ENCODE measurements at regions not wholly inside any gene's neighbourhood (a gene's known extent, or its start where the extent isn't known, plus 50 kb on each side); places are given as distances from the start of the nearest gene placed in this dataset.
A peak's percentile ranks its signal among the peaks of the same experiment; 100 is the strongest.

GRCh38 chr9:129330711-129331492 lies 152.8 kb upstream of the IER5L start:
- no peak for DNase-seq (ENCODE audit: low spot score)

DNA sequence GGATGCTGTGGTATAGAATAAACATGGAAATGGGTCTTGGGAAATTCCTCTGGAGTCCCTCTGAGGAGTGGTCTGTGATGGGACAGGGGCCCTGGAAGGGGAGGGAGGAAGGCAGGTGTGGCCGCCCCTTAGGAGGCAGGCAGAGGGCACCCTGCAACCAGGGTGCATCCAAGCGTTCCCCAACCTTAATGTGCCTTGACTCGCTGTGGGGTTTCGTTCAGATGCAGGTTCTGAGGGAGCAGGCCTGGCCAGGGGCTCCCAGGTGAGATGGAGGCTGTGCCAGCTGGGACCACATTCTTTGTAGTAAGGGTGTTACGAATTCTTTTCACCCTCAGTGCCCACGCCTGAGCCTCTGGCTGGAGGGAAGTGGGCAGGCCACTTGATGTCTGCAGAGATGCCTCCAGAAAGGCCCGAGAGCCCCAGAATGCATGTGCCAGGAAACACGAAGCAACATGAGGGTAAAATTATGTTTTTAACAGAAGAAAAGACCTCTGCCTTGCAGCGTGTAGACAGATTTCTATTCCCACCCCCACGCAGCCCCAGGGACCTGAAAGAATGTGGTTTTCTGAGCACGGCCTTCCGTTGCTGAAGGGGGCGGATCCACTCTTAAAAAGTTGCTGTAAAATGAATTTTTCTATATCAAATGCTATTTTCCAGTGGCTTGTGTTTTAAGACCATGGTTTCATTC lies 150.4 kb upstream of the IER5L start:
- DNase-seq (ENCODE audit: low spot score) = peak; percentile 62

- DNase-seq (ENCODE audit: low spot score) = no peak
Measured at GRCh38 chr9:129327552-129328328, 149.7 kb upstream of the IER5L start.

DNA sequence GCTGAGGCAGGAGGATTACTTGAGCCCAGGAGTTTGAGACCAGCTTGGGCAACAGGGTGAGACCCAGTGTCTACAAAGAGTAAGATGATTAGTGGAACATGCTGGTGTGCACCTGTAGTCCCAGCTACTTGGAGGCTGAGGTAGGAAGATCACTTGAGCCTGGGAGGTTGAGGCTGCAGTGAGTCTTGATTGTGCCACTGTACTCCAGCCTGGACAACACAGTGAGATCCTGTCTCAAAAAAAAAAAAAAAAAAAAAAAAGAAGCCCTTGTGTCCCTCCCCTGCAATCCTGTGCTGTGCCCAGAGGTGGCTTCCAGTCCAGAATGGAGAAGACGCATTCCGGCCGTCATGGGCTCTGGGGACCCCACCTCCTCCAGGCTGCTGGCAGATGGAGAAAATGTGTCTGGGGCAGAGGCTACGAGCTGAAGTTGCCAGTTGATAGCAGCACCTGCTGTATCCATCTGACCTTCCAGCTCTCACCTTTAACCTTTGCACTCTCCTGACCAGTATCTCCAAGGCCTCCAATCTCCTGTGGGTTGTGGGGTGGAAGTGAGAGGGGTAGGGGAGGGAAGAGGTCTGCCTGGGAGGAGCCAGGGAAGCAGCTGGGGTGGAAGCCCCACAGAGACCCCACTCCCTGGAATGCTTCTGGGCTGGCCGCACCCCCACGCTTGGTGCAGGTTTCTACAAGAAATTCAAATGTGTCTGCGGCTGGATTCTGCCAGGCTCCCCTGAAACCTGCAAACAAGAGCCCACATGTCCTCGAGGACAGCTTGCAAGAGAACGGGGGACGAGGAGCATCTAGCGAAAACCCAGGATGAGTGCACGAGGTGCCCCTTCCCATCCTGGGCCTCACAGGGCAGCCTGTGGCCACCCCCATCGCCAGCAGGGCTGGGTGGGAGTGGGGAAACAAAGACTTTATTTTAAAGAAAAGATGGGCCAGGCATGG lies 148.3 kb upstream of the IER5L start:
- no peak for DNase-seq (ENCODE audit: low spot score)

GRCh38 chr9:129324808-129325502 lies 146.9 kb upstream of the IER5L start:
- no peak for DNase-seq (ENCODE audit: low spot score)

GRCh38 chr9:129323999-129324553 lies 146.0 kb upstream of the IER5L start:
- no peak for DNase-seq (ENCODE audit: low spot score)

GRCh38 chr9:129323376-129323998 lies 145.4 kb upstream of the IER5L start:
- no peak for DNase-seq (ENCODE audit: low spot score)

GRCh38 chr9:129322641-129323375 lies 144.7 kb upstream of the IER5L start:
- no peak for DNase-seq (ENCODE audit: low spot score)

- no peak for DNase-seq (ENCODE audit: low spot score)
Measured at GRCh38 chr9:129322022-129322621, 144.1 kb upstream of the IER5L start.

- DNase-seq (ENCODE audit: low spot score) = no peak
Measured at GRCh38 chr9:129321286-129322021, 143.4 kb upstream of the IER5L start.

DNA sequence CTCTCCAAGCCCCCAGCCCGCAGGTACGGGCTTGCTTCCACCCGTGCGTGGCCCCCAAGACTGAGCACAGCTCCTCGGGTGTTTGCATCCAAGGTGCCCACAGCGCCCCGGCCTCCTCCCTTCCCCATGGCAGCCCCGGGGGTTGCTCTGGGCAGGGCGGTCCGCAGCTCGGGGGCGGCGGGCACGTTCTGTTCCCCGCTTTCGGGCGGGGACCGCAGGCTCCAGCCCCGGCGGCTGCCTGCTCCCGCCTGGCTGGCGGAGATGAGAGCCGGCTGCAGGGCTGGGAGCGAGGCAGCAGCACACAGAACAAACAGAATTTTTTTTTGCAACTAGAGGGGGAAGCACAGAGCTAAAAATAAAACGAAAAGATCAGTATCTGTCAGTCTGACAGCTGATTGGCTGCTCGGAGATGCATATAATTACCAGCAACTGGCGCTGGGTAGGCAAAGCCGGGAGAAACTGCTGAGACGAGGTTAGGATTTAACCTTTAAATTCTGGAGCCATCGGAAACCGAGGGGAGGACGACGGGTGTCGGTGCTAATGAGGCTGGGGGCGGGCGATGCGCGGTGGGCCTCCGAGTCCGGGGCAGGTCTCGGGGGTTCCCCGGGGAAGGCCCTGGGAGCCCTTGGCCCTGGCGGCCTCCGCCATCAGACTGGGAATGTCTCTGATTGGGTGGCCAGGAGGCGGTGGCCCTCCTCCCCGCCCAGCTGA lies 142.7 kb upstream of the IER5L start:
- DNase-seq (ENCODE audit: low spot score) = peak; percentile 95

GRCh38 chr9:129319938-129320481 lies 141.9 kb upstream of the IER5L start:
- no peak for DNase-seq (ENCODE audit: low spot score)

DNA sequence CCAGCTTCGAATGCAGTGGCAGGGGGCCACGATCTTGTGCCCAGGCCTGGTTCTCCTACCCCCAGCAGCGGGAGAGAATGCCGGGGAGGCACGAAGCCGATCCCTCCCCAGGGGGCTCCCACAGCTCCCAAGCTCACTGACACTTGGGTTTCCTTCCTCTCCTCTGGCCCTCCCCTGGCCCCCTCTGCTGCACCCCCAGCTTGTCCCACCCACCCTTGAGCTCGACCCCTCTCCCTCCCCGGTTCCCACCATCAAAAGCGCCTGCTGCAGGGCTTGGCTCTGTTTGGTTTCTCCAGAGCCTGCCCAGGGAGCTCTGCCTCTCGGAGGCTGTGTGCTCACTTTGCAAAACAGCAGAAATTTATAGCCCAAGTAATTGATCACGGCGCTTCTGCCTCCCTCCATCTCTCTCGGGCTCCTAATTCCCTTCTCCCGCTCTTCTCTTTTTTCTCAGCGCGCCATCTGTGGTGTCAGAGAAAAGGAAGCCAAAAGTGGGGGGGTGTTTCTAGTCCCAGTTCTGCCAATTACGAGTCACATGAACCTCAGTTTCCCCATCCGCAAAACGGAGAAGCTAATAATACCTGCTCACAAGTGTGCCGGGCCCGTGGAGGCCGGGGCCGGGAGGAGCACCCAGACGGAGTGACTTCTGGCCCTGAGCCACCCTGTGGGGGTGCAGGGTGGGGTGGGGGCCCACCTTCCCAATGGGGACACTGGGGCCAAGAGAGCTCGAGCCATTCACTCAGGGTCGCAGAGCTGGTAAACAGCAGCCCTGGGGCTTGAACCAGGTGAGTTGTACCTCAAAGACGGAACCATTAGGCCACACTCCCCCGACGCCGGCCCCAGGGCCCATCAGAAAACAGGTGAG lies 141.2 kb upstream of the IER5L start:
- DNase-seq (ENCODE audit: low spot score) = no peak

GRCh38 chr9:129318121-129319075 lies 140.3 kb upstream of the IER5L start:
- DNase-seq (ENCODE audit: low spot score) = no peak
